ENCODE measurements at regions not wholly inside any gene's neighbourhood (a gene's known extent, or its start where the extent isn't known, plus 50 kb on each side); places are given as distances from the start of the nearest gene placed in this dataset.

DNA sequence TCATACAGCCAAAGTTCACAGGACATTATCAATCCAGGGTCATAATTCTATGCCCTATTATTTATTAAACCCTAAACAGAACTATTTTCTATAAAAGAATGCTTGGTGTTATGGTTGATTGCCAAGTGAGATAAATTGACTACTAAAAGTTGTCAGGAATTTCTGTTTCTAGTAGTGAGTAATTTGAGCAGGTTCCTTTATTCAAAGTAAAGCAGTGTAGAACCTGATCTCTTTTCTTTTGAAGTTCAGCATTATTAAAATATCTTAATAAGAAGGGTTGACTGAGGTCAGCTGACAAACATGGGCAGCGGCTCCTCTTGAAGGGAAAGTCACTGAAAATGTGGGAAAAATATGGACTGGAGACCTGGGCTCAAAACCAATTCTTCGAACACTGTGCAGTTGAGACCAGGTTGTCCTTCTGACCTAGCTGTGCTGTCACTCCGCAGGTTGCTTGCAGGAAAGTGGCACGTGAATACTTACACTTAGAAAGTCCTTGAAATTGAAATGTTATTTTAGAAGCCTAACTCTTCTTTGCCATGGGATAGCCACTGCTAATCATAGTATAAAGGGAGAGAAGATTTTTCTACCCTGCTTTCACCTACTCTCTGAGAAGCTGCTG is 141.0 kb downstream of the RASSF9 start:
- DNase-seq (no peak), ATAC-seq (no peak)
- Mint-ChIP-seq H3K27ac (no peak overlapping the region), H3K9me3 (no peaks in the 10 kb centered on the region), H3K36me3 (ENCODE audit: low read depth) (no peaks in the 10 kb centered on the region), H3K4me3 (no peak overlapping the region), H3K4me1 (ENCODE audit: low read depth) (no peaks in the 10 kb centered on the region), H3K27me3 (no peaks in the 10 kb centered on the region)
- intact Hi-C loops (cut with micrococcal nuclease) = no loop called here
- ChIA-PET CTCF (no interaction called here), POLR2A (no interaction called here)
- TF ChIP-seq, protein P1, sequence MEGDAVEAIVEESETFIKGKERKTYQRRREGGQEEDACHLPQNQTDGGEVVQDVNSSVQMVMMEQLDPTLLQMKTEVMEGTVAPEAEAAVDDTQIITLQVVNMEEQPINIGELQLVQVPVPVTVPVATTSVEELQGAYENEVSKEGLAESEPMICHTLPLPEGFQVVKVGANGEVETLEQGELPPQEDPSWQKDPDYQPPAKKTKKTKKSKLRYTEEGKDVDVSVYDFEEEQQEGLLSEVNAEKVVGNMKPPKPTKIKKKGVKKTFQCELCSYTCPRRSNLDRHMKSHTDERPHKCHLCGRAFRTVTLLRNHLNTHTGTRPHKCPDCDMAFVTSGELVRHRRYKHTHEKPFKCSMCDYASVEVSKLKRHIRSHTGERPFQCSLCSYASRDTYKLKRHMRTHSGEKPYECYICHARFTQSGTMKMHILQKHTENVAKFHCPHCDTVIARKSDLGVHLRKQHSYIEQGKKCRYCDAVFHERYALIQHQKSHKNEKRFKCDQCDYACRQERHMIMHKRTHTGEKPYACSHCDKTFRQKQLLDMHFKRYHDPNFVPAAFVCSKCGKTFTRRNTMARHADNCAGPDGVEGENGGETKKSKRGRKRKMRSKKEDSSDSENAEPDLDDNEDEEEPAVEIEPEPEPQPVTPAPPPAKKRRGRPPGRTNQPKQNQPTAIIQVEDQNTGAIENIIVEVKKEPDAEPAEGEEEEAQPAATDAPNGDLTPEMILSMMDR (IDR thresholded peaks at IDR 0.05) = no peak

DNA sequence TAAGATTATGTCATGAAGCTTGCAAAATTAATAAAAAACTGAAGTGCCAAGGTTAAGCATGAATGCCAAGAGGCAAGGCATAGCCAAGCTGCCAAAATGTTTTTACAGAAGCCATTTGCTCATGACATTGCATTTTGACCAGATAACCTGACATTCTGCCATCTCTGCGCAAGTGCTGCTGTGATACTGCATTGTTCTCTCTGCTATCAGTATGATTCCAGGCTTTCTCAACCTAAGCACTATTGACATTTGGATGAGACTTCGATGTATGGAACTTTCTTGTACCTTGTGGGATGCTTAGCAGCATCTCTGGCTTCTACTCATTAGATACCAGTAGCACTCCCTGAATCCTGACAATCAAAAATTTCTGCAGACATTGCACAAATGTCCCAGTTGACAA is 139.2 kb downstream of the RASSF9 start:
- no peaks in the 10 kb centered on the region for H3K36me3 Mint-ChIP-seq (ENCODE audit: low read depth)
- POLR2A ChIA-PET = no interaction called here
- no peaks in the 10 kb centered on the region for H3K9me3 Mint-ChIP-seq

DNA sequence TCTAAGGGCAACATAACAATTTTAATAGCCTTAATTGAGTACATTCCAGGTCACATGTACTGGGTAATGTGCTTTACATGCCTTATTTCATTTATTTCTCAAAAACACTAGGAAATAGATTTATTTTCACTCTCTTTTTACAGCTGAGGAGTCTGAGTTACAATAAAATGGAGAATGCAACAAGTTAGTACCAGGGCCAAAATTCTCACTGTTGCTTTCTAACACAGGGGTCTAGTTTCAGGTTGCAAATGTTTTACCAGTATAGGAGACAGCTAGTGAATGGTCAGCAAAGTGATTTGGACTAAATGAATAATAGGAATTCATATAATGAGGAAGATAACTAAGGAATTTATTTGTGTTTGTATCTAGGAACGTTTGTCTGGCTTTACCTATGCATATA is 137.3 kb downstream of the RASSF9 start:
- ChIA-PET CTCF (no interaction called here), POLR2A (no interaction called here)

More for the DNA sequence above, 139.2 kb downstream of the RASSF9 start:
- no peaks in the 10 kb centered on the region for H3K27me3 Mint-ChIP-seq
- ATAC-seq (no peak), DNase-seq (no peak)
- intact Hi-C loops (cut with micrococcal nuclease) = no loop called here
- no peak overlapping the region for H3K4me3 Mint-ChIP-seq
- CTCF ChIA-PET = no interaction called here
- no peak overlapping the region for H3K27ac Mint-ChIP-seq
- TF ChIP-seq, protein P1 (IDR thresholded peaks at IDR 0.05) = no peak
- no peaks in the 10 kb centered on the region for H3K4me1 Mint-ChIP-seq (ENCODE audit: low read depth)

DNA sequence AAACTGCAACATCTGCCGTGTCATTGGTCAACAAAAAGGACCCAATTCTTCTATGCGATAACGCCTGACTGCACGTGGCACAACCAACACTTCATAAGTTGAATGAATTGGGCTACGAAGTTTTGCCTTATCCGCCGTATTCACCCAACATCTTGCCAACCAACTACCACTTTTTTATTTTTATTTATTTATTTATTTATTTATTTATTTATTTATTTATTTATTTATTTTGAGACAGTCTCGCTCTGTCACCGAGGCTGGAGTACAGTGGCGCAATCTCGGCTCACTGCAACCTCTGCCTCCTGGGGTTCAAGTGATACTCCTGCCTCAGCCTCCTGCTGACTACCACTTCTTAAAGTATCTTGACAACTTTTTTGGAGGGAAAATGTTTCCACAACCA is 127.4 kb downstream of the RASSF9 start:
- no peak overlapping the region for H3K27ac Mint-ChIP-seq
- H3K4me1 Mint-ChIP-seq (ENCODE audit: low read depth) = no peaks in the 10 kb centered on the region
- ATAC-seq (no peak), DNase-seq (no peak)
- ChIA-PET CTCF (interaction anchor here (0.7 kb wide), 1 partner anchor 56 kb away, joined by 3 read pairs; no protein-coding TSS in a partner anchor), POLR2A (no interaction called here)
- intact Hi-C loops (cut with micrococcal nuclease) = no loop called here
- H3K4me3 Mint-ChIP-seq = no peak overlapping the region
- peaks cover 3% of the 10 kb centered on the region for H3K9me3 Mint-ChIP-seq
- TF ChIP-seq, protein P1 (IDR thresholded peaks at IDR 0.05) = no peak
- no peaks in the 10 kb centered on the region for H3K27me3 Mint-ChIP-seq
- no peaks in the 10 kb centered on the region for H3K36me3 Mint-ChIP-seq (ENCODE audit: low read depth)

More for the DNA sequence above, 137.3 kb downstream of the RASSF9 start:
- ATAC-seq = no peak
- Mint-ChIP-seq H3K4me3 (no peak overlapping the region), H3K27me3 (no peaks in the 10 kb centered on the region), H3K9me3 (no peaks in the 10 kb centered on the region), H3K36me3 (ENCODE audit: low read depth) (no peaks in the 10 kb centered on the region), H3K27ac (no peak overlapping the region), H3K4me1 (ENCODE audit: low read depth) (no peaks in the 10 kb centered on the region)
- TF ChIP-seq, protein P1 (IDR thresholded peaks at IDR 0.05) = no peak
- no peak for DNase-seq
- intact Hi-C loops (cut with micrococcal nuclease) = no loop called here

DNA sequence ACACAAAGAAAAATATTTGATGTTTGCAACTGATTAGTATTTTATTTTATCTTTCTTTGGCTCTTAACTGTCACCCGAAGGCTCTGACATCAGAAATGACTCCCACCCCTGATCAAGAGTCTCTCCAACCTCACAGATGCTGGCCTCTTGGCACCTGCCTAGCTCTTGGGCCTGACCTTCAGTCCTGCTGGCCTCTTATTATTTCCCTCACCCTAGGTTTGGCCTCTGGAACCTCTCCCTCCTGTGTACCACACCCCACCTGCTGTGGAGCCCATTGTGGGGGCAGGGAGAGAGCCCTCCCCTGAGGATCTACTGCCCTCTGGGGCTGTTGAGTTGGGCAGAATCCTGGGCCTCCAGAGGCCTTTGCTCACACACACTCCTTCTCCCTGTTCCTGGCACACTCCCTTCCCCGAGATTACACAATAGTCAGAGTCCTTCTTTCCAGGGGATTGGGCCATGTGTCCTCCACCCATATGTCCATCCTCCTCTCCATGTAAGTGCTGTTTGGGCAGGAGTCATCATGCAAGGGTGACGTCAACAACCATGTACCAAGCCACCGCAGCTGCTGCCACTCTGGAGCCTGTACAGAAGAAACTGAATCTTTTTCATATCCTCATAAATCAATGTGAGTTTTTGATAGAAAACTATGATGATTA is 124.3 kb downstream of the RASSF9 start:
- ChIA-PET CTCF (no interaction called here), POLR2A (no interaction called here)
- DNase-seq (no peak), ATAC-seq (no peak)
- H3K36me3 Mint-ChIP-seq (ENCODE audit: low read depth) = no peaks in the 10 kb centered on the region
- no peak overlapping the region for H3K27ac Mint-ChIP-seq
- intact Hi-C loops (cut with micrococcal nuclease) = no loop called here
- no peak overlapping the region for H3K4me3 Mint-ChIP-seq
- H3K27me3 Mint-ChIP-seq = no peaks in the 10 kb centered on the region
- H3K4me1 Mint-ChIP-seq (ENCODE audit: low read depth) = no peaks in the 10 kb centered on the region
- TF ChIP-seq, protein P1 (IDR thresholded peaks at IDR 0.05) = no peak
- H3K9me3 Mint-ChIP-seq = peaks cover 3% of the 10 kb centered on the region
